Erythroblast (primary cell): ENCODE measurements at regions not wholly inside any gene's neighbourhood (a gene's known extent, or its start where the extent isn't known, plus 50 kb on each side); places are given as distances from the start of the nearest gene placed in this dataset.

Experiments used
- DNase-seq, 2 experiments: peaks; one replicate each; lab custom pipeline; 2025; lab: John Stamatoyannopoulos, UW
- GATA1 ChIP-seq: IDR thresholded peaks from 2 replicates; pipeline ENCODE4 v1.6.1; 2011; ENCODE audit warnings: low read depth, mild to moderate bottlenecking, control low read depth, low read length, moderate library complexity
- POLR2A ChIP-seq: IDR thresholded peaks from 2 replicates; pipeline ENCODE4 v1.6.1; 2011; ENCODE audit warnings: mild to moderate bottlenecking, low read length

GRCh38 chr9:88191456-88191855, 53.2 kb upstream of the SPATA31C2 start:
- TF ChIP-seq POLR2A (no peak), GATA1 (no peak)
- DNase-seq: no peak

DNA sequence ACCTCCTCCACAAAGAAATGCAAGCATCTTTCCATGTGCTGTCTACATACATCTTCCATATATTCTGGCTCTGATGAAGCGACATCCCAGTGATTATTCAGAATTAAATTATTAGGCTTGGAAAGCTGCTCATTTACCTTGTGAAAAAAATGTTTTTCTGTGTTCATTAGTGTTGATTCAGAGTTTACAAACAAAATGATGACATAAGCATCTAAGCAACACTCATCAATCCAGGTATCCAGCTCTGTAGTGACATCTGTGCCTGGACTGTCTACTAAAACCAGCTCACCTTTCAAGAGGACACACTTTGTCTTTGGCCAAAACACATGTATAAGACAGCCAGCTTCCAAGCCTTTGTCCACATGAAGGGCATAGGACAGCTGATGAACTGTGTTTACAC, 51.1 kb upstream of the SPATA31C2 start:
- DNase-seq: no peak
- TF ChIP-seq GATA1: no peak
- no peak for TF ChIP-seq POLR2A
